Caco-2 (cell line): ENCODE measurements at regions not wholly inside any gene's neighbourhood (a gene's known extent, or its start where the extent isn't known, plus 50 kb on each side); places are given as distances from the start of the nearest gene placed in this dataset.

Experiments
- BruUV-seq: library from RNA; stranded (reverse); fragments of 400-500 nt; replicated peaks from 2 replicates; lab custom pipeline; 2021; lab: Mats Ljungman, UMichigan
- CTCF ChIA-PET: fragments of 300-600 bp; sonication (Branson Sonifier 250); formaldehyde crosslinking; loops from one replicate; lab custom pipeline; 2022; ENCODE audit warnings: antibody characterized with exemption; lab: Charles Lee
- POLR2A ChIA-PET: fragments of 300-600 bp; sonication (Branson Sonifier 250); formaldehyde crosslinking; loops from one replicate; lab custom pipeline; 2022; ENCODE audit warnings: antibody characterized with exemption; lab: Charles Lee
- DNase-seq, 2 experiments: peaks; one replicate each; pipeline versions ENCODE4 v3.0.0 to v3.0.0-alpha.2; 2020 to 2022
- H3K27me3 ChIP-seq: replicated peaks from 2 replicates; pipeline ENCODE4 v1.6.0; 2011; ENCODE audit warnings: low read length; ENCODE audit not compliant: control insufficient read depth, insufficient read depth
- H3K36me3 ChIP-seq: 2 replicates; pipeline ENCODE4 v1.5.1; 2011; ENCODE audit warnings: low read length; ENCODE audit not compliant: control insufficient read depth, insufficient read depth
- H3K4me1 ChIP-seq: fragments of 250-450 bp; sonication (Bioruptor Pico); 2 replicates; pipeline ENCODE4 v1.5.1; 2020; ENCODE audit warnings: mild to moderate bottlenecking
- H3K4me3 ChIP-seq: 2 replicates; pipeline ENCODE4 v1.5.1; 2011; ENCODE audit warnings: low read depth, mild to moderate bottlenecking, control low read depth, low read length
- H3K9me3 ChIP-seq: fragments of 250-450 bp; sonication (Bioruptor Pico); 2 replicates; pipeline ENCODE4 v1.5.1; 2020; ENCODE audit warnings: mild to moderate bottlenecking, moderate library complexity
- H3K27ac Mint-ChIP-seq: one replicate; pipeline ENCODE4 v1.8.0; 2022; ENCODE audit warnings: mixed read lengths; ENCODE audit not compliant: unreplicated experiment
- H3K27me3 Mint-ChIP-seq: one replicate; pipeline ENCODE4 v1.8.0; 2022; ENCODE audit warnings: mixed read lengths; ENCODE audit not compliant: insufficient read depth, unreplicated experiment
- H3K36me3 Mint-ChIP-seq: one replicate; pipeline ENCODE4 v1.8.0; 2022; ENCODE audit warnings: mild to moderate bottlenecking, mixed read lengths; ENCODE audit not compliant: insufficient read depth, unreplicated experiment
- H3K4me1 Mint-ChIP-seq: one replicate; pipeline ENCODE4 v1.8.0; 2022; ENCODE audit warnings: low read depth, mixed read lengths; ENCODE audit not compliant: unreplicated experiment
- H3K4me3 Mint-ChIP-seq: one replicate; pipeline ENCODE4 v1.8.0; 2022; ENCODE audit warnings: mild to moderate bottlenecking, moderate library complexity, mixed read lengths; ENCODE audit not compliant: unreplicated experiment
- H3K9me3 Mint-ChIP-seq: one replicate; pipeline ENCODE4 v1.8.0; 2022; ENCODE audit warnings: mixed read lengths; ENCODE audit not compliant: unreplicated experiment
- CTCF ChIP-seq, 2 experiments: fragments of 200-600 bp in 1 of 2; IDR thresholded peaks; 1 replicate in 1 of 2; 2 replicates in 1 of 2; pipeline versions ENCODE4 v1.5.1 to v1.8.0; 2011 to 2022; ENCODE audit warnings: antibody characterized with exemption in 1 of 2, control low read depth in 1 of 2, inconsistent platforms in 1 of 2, low read depth in 1 of 2, low read length in 1 of 2, mild to moderate bottlenecking in 1 of 2, moderate library complexity in 1 of 2; ENCODE audit not compliant: insufficient read depth in 1 of 2, severe bottlenecking in 1 of 2, unreplicated experiment in 1 of 2
- intact Hi-C: fragments of 100-400 bp; cut with micrococcal nuclease; formaldehyde crosslinking; loops from one replicate; pipeline ENCODE4 v1.10.0; 2022; ENCODE audit not compliant: unreplicated experiment

GRCh38 chr2:187055463-187055862 lies 206.5 kb upstream of the ZSWIM2 start:
- H3K4me3 Mint-ChIP-seq, result no peak overlapping the region
- Histone ChIP-seq H3K4me1 (no peaks in the 10 kb centered on the region), H3K27me3 (no peaks in the 10 kb centered on the region), H3K4me3 (no peak overlapping the region), H3K36me3 (no peaks in the 10 kb centered on the region), H3K9me3 (no peaks in the 10 kb centered on the region)
- CTCF ChIA-PET, result no interaction called here
- TF ChIP-seq CTCF (IDR thresholded peaks at IDR 0.05; ENCODE audit: insufficient read depth in 1 of 2, low read depth in 1 of 2, low read length in 1 of 2, severe bottlenecking in 1 of 2, unreplicated experiment in 1 of 2), result no peak
- intact Hi-C loops, result no loop called here
- H3K4me1 Mint-ChIP-seq, result no peaks in the 10 kb centered on the region
- BruUV-seq, result no TSS peak
- H3K27ac Mint-ChIP-seq, result no peak overlapping the region
- H3K9me3 Mint-ChIP-seq, result no peaks in the 10 kb centered on the region
- DNase-seq, result no peak
- peaks cover 3% of the 10 kb centered on the region for H3K27me3 Mint-ChIP-seq
- no peaks in the 10 kb centered on the region for H3K36me3 Mint-ChIP-seq
- POLR2A ChIA-PET, result no interaction called here

GRCh38 chr2:187054501-187055319 lies 205.7 kb upstream of the ZSWIM2 start:
- H3K4me1 Mint-ChIP-seq, result no peaks in the 10 kb centered on the region
- Histone ChIP-seq H3K36me3 (no peaks in the 10 kb centered on the region), H3K27me3 (no peaks in the 10 kb centered on the region), H3K9me3 (no peaks in the 10 kb centered on the region), H3K4me1 (no peaks in the 10 kb centered on the region), H3K4me3 (no peak overlapping the region)
- H3K27me3 Mint-ChIP-seq, result peaks cover 3% of the 10 kb centered on the region
- no peak for DNase-seq
- H3K4me3 Mint-ChIP-seq, result no peak overlapping the region
- no peaks in the 10 kb centered on the region for H3K9me3 Mint-ChIP-seq
- no peaks in the 10 kb centered on the region for H3K36me3 Mint-ChIP-seq
- intact Hi-C loops, result no loop called here
- H3K27ac Mint-ChIP-seq, result no peak overlapping the region
- TF ChIP-seq CTCF (IDR thresholded peaks at IDR 0.05; ENCODE audit: insufficient read depth in 1 of 2, low read depth in 1 of 2, low read length in 1 of 2, severe bottlenecking in 1 of 2, unreplicated experiment in 1 of 2), result peak in 1 of 2 experiments; percentile 34
- CTCF ChIA-PET, result no interaction called here
- no TSS peak for BruUV-seq
- POLR2A ChIA-PET, result no interaction called here

- H3K36me3 Mint-ChIP-seq, result no peaks in the 10 kb centered on the region
- H3K27me3 Mint-ChIP-seq, result peaks cover 3% of the 10 kb centered on the region
- no peaks in the 10 kb centered on the region for H3K36me3 ChIP-seq
- DNase-seq, result no peak
- H3K9me3 ChIP-seq, result no peaks in the 10 kb centered on the region
- TF ChIP-seq CTCF (IDR thresholded peaks at IDR 0.05; ENCODE audit: insufficient read depth in 1 of 2, low read depth in 1 of 2, low read length in 1 of 2, severe bottlenecking in 1 of 2, unreplicated experiment in 1 of 2), result no peak
- H3K4me3 Mint-ChIP-seq, result no peak overlapping the region
- no peak overlapping the region for H3K27ac Mint-ChIP-seq
- H3K9me3 Mint-ChIP-seq, result no peaks in the 10 kb centered on the region
- H3K4me1 Mint-ChIP-seq, result no peaks in the 10 kb centered on the region
- no TSS peak for BruUV-seq
- ChIA-PET POLR2A (no interaction called here), CTCF (no interaction called here)
- H3K4me1 ChIP-seq, result no peaks in the 10 kb centered on the region
- no peaks in the 10 kb centered on the region for H3K27me3 ChIP-seq
- no peak overlapping the region for H3K4me3 ChIP-seq
- intact Hi-C loops, result no loop called here
These were observed 202.4 kb upstream of the ZSWIM2 start for GRCh38 chr2:187051350-187051749.
